HG02973 (cell line): ENCODE measurements at regions not wholly inside any gene's neighbourhood (a gene's known extent, or its start where the extent isn't known, plus 50 kb on each side); places are given as distances from the start of the nearest gene placed in this dataset.

ENCODE experiments used
- ATAC-seq: cut with Tn5 transposase; IDR thresholded peaks from one replicate; pipeline ENCODE4 v1.9.1; 2021; ENCODE audit warnings: moderate library complexity; ENCODE audit not compliant: unreplicated experiment

DNA sequence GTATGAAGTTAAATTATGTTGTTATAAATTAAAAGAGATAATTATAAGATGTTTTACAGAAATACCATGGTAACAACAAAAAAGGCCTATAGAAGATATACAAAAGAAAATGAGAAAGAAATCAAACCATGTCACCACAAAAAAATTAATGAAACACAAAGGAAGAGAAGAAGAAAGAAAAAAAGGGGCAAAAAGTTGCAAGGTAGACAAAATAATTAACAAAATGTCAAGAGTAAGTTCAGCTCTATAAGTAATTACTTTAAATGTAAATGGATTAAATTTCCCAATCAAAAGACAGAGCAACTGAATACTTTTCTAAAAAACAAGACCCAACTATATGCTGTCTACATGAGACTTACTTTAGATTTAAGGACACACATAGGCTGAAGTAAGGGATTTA is 378.4 kb upstream of the FSHR start:
- no peak for ATAC-seq

- no peak for ATAC-seq
Measured at GRCh38 chr2:49515996-49516782, 361.9 kb upstream of the FSHR start.

GRCh38 chr2:49514201-49514600 is 359.9 kb upstream of the FSHR start:
- ATAC-seq: no peak

DNA sequence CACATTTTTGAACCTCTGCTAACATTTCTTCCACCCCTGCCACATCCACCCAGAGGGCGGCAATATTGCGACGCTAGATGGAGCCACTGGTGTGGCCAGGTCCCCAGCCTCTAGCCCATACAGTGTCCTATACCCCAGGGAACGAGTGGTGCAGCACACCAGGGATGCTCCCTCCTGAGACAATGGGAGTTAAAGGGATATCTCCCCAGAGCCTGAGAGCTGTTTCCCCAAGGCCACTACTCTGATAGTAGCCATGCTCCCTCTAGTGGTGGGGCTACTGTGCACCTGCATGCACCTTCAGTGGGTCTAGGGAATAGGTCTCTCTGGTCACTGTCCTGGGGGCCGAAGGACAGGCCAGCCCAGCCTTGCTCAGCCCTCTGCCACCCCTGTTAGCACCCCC is 336.4 kb upstream of the FSHR start:
- ATAC-seq: peak; percentile 51

- ATAC-seq: no peak
Measured at GRCh38 chr2:49487139-49487538, 332.8 kb upstream of the FSHR start.

GRCh38 chr2:49480520-49480919 is 326.2 kb upstream of the FSHR start:
- no peak for ATAC-seq

DNA sequence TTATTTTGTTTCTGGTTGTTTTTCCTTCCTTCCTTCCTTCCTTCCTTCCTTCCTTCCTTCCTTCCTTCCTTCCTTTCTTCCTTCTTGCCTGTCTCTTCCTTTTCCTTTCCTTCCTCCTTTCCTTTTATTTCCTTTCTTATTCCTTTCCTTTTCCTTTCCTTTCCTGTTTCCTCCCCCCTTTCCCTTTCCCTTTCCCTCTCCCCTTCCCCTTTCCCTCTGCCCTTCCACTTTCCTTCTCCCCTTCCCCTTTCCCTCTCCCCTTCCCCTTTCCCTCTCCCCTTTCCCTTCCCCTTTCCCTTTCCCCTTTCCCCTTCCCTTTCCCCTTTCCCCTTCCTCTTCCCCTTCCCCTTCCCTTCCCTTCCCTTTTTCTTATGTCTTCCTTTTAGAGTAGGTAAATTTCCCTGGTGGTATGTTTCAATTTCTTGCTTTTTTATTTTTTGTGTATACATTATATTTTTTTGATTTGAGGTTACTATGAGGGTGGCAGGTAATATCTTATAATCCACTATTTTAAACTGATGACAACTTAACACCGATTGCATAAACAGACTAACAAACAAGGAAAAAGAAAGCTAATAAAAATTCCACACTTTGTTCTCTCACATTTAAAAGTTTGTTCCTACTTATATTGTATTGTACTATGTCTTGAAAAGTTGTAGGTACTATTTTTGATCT is 311.0 kb upstream of the FSHR start:
- no peak for ATAC-seq

DNA sequence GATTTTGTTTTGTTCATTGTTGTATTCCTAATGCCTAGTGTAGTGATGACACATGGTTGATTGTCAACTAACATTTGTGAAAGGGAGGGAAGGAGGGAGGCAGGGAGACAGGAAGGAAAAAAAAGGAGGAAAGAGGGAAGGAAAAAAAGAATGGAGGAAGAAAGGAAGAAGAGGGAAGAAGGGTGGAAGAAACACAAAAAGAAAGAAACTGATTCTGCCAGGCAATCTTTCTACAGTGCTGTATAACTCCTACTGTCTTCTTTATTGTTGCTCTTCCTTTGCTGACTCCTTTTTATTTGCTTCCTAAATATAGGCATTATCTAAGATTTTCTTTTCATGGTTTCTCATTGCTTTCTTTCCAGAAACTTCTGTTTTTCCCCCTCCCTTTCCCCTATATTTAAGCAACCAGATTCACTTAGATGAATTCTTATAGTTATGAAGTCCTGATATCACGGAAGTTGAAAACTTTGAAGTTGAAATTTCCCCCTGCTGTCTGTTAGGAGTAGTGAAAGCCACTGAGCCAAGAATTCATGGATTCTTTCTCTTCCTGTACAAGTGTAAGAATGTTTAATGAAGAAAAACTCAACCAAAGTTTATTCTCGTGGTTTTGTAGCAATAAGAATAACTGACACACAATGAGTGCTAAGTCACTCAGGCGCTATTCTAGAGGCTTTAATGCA is 305.1 kb upstream of the FSHR start:
- no peak for ATAC-seq

DNA sequence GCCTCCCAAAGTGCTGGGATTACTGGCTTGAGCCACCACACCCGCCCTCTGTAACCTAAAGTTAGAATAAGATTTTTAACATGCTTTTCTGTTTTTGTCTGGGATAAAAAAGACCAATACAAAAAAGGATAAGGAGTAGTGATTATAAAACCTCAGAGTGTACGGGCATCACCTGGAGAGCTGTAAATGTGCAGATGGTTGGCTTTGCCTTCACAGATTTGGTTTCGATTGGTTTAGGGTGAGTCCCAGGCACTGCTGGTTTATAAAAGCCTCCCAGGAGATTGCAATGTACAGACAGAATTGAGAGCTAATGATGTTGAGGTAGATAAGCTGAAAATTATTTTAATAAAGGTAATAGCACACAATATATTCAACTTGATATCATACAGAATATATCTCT is 289.7 kb upstream of the FSHR start:
- no peak for ATAC-seq

DNA sequence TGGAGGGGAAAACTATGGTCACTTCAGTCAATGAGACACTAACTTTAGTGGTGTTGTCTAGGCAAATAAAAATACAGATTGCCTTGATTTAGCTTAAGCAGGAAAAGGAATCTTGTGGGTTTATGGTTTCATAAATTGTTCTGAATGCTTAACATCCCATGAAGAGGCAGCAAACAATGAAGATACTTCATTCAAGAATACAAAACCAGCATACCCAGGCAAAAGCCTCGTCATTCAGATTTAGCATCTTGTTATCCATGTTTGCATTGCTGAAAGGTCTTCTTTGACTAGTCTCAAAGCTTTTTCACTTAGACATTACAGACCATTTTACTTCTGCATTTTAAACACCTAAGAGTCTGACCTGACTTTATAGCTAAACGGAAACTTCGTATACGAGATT is 272.7 kb upstream of the FSHR start:
- ATAC-seq: no peak

DNA sequence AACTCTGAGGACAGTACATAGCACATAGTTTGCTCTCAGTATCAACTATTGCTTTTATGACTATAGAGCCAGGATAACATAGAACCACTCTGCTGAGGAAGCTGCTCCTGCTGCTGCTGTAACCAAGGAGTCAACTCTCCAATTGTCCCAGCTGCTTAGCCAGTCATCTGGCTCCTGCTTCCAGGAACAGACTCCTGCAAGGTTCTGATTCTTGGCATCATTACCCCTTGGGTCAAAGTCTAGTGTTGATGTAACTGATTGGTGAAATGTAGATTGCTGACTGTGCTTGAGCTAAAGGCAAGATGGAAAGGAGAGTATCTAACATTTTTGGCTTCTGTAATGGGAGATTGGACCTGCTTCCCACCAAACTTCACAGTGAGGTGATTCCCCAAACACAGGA is 261.9 kb upstream of the FSHR start:
- no peak for ATAC-seq

- no peak for ATAC-seq
Measured at GRCh38 chr2:49404108-49404507, 249.8 kb upstream of the FSHR start.

DNA sequence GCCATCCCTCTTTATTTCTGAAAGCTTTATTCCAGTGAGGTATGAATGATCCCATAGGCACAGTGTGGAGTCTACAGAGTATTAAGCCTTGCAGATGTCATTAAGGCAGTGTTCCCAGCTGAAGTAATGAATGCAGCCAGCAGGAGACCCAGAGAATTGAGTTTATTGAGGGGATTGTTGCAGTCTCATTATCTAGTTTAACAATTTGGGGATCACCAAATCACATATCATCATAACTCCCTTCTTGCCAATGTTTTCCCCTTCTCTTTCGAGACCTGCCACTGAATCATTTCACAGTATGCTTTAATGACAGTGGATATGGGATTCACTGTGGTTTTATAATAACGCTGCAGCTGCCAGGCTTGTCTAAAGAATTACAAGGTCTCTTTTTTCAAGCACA is 249.3 kb upstream of the FSHR start:
- ATAC-seq: no peak

- ATAC-seq: no peak
Measured at GRCh38 chr2:49379406-49379805, 225.1 kb upstream of the FSHR start.

- no peak for ATAC-seq
Measured at GRCh38 chr2:49371128-49371701, 216.9 kb upstream of the FSHR start.

DNA sequence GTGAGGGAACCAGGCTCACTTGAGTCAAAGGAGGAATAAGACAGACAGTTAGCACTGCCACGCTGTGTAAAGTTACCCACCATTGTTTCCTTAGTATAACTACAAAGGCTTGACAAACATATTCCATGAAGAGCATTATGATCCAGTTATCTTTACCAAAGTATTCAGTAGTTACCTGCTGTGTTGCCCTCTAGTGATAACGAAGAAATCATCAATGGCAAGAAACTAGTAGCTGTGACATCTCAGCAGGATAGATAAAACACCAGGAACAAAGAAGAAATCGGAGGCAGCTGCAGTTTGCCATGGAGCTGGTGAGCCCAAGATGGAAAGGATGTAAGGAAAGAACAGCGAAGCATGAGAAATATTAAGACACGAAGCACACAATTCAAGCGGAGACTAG is 215.3 kb upstream of the FSHR start:
- no peak for ATAC-seq

DNA sequence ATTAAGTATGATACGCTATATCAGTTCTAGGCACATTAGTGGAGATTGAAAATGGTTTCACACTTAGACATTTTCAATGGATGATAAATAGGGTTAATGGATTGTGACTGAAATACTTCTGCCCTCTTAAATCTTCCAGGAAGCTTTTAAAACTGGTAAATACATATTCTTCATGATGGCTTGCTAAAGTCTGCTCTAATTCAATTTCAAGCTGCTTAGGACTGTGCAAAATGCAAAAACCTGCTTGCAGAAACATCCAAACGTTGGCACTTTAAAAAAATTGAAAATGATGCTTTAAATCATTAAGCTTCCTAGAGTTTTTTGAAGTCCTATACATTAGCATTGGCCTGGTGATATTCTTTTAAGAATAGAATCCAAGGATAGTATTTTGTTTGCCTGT is 214.8 kb upstream of the FSHR start:
- ATAC-seq: no peak

GRCh38 chr2:49367003-49367402 is 212.7 kb upstream of the FSHR start:
- ATAC-seq: no peak

DNA sequence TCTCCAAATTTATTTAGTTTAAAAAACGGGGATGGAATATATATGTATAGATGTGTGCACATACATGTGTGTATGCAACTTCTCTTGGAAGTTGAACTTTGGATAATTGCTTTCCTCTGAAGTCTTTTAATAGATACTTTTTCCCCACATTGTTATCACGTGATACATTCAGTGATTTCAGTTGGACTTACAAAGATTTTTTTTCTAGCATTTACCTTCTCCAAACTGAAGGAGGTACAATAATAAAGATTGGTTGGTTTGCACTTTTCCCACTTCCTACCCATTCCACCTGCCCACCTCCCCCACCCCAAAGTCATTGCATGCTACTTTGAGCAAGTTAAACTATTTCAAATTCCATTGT is 206.1 kb upstream of the FSHR start:
- no peak for ATAC-seq

DNA sequence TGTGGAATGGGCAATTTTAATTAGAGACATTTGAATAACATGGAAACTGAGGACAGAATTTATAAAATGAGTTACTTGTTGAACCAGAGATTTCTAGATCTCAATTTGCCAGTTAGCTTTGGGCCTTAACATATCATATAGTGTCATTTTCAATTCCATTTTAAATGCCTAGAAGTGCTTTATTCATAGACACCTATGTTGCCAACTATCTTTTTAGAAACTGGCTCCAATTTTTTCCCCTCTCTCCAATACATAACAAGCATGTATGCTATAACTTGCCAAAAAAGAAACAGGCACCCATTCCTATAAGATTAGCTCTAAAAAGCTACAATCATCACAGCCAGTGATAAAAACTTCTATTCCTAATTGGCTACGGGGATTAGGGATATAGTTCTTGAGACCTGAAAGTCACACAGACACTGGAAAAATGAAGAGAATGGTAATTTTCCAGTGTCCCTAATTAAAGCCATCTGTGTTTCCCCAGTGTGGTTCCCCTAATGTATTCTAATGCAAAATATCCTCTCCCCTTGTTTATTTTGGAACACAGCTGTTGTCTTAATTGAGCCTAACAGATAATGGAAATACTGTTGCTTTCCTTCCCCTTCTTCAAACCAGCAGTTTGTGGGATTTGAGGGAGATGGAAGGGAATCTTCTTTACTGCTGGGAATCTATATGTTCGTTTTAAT is 205.5 kb upstream of the FSHR start:
- no peak for ATAC-seq

- ATAC-seq: no peak
Measured at GRCh38 chr2:49355611-49356010, 201.3 kb upstream of the FSHR start.
